ENCODE measurements at regions not wholly inside any gene's neighbourhood (a gene's known extent, or its start where the extent isn't known, plus 50 kb on each side); places are given as distances from the start of the nearest gene placed in this dataset.
"Not testable (repeated sequence)": the region's sequence is repeated elsewhere in the genome, so short reads cannot be mapped to it uniquely, and the experiment has no call there.

DNA sequence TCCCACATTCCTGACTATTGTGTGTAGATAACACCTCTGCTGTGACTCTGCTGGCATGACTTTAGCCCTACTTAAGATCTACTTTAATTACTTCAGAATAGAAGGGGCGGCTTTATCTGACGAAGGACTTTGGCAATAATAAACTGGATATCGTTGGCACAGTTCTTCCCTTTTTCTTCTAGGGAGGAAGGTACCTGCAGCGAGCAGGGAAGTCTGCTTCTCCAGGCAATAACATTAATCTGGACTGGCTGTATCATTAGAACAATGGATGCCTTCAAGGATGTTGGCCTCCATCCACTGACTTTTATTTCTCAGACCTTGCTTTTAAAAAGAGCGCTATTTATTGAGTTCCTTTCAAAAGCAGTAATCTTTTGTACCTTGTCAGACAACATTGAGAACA is 172.6 kb upstream of the THSD7A start:
- no peak for DNase-seq (ENCODE audit: low spot score)

DNA sequence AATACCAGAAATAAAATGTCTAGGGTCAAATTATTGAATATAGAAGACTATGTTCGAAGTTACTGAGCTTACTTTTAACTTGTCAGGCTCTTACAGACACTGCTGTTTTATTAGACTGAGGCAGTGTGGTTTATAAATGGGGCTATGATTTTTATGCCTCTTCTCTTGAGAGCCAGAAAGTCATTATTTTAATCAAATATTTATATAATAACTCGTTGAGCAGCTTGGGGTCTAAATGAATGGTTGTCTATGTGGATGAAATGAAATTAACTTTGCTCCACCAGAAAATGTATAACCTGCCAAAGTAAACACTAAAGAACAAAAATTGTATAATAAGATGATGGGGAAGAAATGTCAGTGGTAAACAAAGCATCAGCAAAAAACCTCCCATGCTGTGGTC is 175.6 kb upstream of the THSD7A start:
- DNase-seq (ENCODE audit: low spot score), result no peak

DNA sequence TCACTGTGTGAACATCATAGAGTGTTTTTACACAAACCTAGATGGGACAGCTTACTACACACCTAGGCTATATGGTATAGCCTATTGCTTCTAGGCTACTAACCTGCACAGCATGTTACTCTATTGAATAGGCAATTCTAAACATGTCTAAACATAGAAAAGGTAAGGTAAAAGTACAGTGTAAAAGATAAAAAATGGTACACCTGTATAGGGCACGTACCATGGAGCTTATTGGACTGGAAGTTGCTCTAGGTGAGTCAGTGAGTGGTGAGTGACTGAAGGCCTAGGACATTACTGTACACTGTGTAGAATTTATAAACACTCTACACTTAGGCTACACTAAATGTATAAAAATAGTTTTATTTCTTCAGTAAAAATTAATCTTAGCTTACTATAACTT is 182.0 kb upstream of the THSD7A start:
- DNase-seq (ENCODE audit: low spot score), result no peak

DNA sequence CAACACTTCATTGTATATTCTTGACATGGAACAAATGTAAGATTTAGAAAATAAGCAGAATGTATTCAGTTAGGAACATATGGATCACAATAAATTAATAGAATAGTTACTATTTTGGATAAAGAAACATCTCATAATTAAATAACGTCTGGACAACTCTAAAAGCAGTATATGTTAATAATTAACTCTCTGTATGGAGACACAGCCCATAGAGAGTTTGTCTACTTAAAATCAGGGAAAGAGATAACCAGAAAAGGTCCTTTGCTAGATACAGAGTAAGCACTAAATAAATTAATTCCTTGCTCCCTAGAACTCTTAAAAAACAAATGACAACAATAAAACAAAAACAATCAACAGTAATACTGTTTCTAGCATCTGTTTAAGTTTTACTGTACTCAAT is 184.4 kb upstream of the THSD7A start:
- no peak for DNase-seq (ENCODE audit: low spot score)

DNA sequence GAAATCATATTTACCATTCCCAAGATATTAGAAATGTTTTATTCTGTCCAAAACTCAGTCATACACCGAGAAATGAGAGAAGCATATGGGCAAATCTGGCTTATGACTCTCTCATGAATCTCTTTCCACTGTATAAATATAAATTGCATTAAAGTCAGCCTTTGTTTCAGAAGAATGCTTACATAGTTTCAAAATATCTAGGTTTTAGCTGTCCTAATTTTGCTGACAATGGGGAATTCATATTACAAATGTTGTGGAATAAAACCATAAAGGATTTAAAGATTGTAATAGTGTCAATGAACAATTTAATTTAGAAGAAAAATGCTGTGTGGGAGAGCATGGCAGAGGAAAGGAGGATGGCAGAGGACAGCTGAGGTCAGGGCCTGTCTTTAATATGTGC is 185.0 kb upstream of the THSD7A start:
- no peak for DNase-seq (ENCODE audit: low spot score)

DNA sequence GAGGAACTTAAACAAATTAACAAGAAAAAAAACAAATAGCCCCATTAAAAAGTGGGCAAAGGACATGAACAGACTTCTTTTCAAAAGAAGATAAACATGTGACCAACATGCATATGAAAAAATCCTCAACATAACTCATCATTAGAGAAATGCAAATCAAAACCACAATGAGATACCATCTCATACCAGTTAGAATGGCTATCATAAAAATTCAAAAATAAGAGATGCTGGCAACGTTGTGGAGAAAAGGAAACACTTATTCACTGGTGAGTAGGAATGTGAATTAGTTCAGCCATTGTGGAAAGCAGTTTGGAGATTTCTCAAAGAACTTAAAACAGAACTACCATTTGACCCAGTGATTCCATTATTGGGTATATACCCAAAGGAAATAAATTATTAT is 189.1 kb upstream of the TMEM106B start:
- DNase-seq (ENCODE audit: low spot score), result not testable (repeated sequence)

DNA sequence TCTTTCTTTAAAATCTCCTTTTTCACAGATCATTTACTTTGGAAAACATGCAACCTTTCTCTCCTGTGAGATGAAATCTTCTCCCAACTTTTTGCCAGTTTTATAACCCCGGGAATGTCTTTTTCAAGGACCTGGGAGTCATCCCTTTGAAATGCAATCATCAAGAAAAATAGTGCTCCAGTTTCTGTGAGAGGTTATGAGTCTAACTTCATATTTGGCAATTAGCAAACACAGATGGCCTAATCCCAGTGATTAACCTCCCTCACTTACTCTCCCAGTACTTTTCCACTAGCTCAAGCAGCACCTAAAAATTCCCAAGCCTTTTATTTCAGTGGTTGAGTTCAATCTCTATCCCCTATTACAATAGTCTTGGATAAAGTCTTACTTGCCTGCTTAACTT is 185.8 kb upstream of the TMEM106B start:
- no peak for DNase-seq (ENCODE audit: low spot score)

DNA sequence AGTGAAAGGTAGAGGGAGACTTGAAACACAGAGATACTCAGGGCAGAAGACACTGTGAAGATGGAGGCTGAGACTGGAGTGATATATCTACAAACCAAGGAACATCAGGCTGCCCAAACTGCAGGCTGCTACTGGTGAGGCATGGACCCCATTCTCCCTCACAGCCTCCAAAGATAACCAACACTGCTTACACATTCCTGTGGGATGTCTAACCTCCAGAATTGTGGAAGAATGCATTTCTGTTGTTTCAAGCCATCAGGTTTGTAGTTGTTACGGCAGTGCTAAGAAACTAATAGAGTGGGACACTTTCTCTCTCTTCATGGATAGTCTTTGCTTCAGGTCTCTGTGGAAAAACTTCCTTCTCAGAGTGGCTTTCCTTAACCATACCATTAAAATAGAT is 182.6 kb upstream of the TMEM106B start:
- no peak for DNase-seq (ENCODE audit: low spot score)

DNA sequence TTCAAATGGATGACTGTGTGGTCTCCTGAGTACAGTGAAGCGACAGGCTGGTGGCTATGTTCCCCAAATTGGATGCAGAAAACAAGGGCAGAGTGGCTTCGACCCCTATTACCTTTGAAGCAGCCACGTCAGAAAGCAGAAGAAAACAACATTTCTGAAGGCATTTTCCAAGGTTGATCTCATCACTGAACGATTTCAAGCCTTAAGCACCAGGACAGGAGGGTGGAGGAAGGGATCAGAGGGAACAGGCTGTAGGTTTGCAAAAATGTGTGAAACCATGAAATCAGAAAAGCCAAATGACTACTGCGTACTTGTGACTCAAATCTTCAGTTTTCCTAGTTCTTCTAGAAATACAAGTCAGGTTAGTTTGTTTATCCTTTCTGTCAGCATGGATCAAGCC is 181.0 kb upstream of the TMEM106B start:
- no peak for DNase-seq (ENCODE audit: low spot score)

DNA sequence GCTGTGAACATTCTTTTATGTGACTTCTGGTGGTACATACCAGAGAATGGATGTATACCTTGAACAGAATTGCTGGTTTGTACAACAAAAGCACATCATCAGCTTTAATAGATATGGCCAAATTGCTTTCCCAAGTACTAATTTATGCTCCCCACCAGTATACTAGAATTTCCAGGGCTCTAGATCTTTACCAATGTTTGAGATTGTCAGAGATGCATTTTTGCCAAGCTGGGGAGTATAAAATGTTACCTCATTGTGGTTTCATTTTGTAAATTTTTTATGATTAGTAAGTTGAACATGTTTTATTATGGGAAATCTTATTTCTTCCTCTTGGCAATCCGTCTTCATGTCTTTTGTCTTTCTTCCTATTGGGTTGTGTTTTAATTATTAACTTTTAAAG is 179.9 kb upstream of the TMEM106B start:
- no peak for DNase-seq (ENCODE audit: low spot score)

DNA sequence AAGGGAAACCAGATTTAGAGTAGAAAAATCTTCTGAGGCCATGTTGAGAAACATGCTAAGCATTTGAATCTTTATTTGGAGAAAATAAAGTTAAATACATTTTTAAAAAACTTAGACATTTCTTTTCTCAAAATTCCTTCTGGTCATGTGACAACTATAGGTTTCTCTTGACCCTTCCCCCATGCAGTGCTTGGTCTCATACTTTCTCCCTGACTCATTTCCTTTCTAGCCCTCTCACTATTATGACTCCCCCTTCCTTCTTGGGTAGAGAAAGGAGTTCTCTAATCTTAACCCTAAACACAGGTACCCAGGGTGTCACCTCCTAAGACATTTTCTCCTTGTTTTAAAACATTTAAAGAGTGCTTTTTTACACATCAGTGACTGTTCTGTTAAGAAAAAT is 179.5 kb upstream of the TMEM106B start:
- DNase-seq (ENCODE audit: low spot score), result no peak

DNA sequence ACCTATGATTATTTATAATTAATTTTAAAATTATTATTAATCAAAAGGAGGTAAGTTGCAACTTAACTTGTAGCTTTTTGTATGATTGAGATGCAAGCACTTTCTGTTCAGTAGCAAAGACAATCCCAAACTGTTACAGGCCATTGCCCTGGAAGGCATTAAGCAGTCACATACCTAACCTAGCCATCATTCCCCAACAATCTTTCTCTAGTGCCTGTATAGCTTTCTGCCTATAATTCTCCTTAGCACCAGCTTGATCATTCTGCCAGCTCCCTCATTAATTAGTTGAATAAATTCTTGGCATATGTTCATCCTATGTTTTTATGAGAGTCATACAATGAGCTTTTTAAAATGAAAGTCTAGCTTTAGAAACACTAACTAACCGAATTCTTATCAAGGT is 178.9 kb upstream of the TMEM106B start:
- DNase-seq (ENCODE audit: low spot score), result no peak

DNA sequence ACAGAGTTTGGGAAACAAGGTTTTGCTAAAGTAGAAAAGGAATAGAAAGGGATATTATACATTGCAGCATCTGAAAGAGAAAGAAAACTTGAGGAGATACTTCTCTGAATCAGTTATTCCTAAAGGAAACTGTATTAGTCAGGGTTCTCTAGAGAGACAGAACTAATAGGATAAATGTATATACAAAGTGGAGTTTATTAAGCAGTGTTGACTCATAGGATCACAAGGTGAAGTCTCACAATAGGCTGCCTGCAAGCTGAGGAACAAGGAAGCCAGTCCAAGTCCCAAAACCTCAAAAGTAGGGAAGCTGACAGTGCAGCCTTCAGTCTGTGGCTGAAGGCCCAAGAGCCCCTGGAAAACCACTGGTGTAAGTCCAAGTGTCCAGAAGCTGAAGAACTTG is 167.6 kb upstream of the TMEM106B start:
- DNase-seq (ENCODE audit: low spot score), result not testable (repeated sequence)

DNA sequence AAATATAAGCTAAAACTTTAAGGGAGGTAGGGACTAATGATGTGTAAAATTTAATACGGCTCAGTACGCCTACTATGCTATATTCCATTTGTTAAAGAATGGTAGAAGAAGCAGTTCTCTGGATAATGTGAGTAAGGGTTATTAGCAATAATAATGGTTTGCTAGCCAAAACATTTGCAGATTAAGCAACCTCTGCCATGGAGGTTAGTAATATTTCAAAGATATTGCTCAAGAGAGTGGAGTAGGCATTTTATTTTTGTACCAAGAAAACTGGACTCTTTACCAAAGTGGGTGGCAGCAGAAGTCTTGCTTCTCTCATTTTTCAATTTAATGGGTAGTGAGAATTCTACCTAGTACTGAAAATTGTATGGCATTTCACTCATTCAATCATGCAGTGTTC is 158.9 kb upstream of the TMEM106B start:
- DNase-seq (ENCODE audit: low spot score), result no peak

DNA sequence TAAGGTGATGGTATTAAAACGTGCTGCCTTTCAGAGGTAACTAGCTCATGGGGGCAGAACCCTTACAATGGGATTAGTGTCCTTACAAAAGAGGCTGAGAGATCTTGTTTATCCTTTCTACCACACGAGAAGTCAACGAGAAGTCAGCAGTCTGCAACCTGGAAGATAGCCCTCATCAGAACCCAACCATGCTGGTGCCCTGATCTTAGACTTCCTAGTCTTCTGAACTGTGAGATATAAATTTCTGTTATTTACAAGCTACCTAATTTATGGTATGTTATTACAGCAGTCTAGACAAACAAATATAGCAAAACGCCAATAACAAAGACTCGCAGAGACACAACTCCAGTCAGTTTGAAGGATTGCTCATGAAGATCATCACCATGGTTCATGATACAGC is 157.5 kb upstream of the TMEM106B start:
- no peak for DNase-seq (ENCODE audit: low spot score)

DNA sequence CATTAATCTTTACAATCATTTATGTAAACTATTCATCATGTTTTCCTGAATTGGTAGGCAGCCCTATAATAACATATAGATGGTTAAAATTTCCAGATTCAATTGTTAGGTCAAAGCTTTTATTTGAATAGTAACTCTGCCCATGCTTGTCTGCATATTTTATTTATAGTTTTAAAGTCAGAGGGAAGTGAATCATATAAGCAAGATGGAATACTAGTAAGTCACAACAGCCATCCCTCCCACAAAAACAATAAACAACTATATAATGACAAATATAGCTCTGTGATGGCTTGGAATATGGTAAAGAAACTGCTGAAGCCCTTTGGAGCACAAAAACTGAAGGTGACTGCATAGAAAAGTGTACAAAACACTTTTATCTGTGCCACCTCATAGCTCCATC is 156.3 kb upstream of the TMEM106B start:
- DNase-seq (ENCODE audit: low spot score), result no peak

DNA sequence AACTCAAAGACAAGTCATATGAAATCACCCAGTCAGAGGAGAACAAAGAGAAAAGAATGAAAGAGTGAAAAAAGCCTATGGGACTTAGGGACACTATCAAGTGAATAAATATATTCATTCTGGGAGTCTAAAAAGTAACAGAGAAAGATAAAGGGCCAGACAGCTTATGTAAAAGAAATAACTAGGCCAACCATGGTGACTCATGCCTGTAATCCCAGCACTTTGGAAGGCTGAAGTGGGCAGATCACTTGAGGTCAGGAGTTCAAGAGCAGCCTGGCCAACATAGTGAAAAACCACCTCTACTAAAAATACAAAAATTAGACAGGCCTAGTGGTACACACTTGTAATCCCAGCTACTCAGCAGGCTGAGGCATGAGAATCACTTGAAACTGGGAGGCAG is 154.7 kb upstream of the TMEM106B start:
- no peak for DNase-seq (ENCODE audit: low spot score)

DNA sequence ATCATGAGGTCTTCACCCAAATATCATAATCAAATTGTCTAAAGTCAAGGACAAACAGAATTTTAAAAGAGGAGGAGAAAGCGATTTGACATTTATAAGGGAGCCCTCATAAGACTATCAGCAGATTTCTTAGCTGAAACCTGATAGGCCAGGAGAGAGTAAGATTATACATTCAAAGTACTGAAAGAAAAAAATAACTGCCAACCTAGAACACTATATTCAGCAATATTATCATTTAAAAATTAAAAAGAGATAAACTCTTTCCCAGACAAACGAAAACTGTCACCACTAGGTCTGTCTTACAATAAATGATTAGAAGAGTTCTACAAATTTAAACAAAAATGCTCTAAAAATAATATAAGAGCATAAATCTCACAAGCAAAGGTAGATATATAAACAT is 154.1 kb upstream of the TMEM106B start:
- no peak for DNase-seq (ENCODE audit: low spot score)

DNA sequence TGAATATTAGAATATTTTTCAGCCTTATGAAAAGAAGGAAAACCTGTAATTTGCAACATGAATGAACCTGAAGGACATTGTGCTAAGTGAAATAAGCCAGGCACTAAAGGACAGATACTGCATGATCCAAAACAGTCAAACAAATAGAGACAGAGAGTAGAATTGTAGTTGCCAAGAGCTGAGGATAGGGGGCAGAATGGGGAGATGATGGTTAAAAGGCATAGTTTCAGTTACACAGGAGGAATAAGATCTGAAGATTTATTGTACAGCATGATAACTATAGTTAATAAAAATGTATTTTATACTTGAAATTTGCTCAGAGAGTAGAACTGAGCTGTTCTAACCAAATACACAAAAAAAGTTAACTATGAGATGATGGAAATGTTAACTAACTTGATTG is 149.0 kb upstream of the TMEM106B start:
- no peak for DNase-seq (ENCODE audit: low spot score)

DNA sequence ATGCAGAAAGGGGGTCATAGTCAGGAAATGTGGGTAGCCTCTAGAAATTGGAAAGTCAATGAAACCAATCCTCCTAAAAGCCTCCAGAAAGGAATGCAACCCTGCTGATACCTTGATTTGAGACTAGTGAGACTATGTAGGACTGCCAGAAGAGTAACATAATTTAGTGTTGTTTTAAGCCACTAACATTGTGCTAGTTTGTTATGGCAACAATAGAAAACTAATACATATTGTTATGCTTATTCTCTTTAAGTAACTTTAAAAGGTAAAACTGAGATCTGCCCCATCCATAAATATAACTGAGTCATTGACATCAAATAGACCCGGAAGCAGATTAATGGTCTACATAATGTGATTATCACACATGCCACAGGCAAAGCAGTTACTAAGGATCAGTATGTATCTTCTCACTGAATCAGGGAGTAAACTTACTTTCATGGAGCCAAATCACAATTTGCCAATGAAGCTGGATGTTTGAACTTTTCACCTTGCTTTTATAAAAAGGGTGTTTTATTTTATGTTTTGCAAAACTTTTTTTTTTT is 146.4 kb upstream of the TMEM106B start:
- no peak for DNase-seq (ENCODE audit: low spot score)

DNA sequence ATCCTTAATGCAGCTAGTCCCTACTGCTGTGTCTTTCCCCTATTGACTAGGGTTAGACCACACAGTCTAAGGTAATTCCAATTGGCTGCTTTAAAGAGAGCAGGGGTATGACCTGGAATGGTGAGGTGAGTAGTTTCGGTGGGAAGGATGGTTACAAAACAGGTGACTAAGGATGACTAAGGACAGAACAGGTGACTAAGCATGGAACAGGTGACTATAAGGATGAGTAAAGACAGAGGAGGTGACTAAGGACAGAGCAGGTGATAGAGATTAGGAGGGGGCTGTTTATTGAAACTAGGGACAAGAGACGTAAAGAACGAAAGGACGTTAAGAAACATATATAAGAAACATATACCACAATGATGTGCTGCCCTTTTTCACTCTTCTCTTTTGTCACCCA is 145.1 kb upstream of the TMEM106B start:
- DNase-seq (ENCODE audit: low spot score), result no peak

DNA sequence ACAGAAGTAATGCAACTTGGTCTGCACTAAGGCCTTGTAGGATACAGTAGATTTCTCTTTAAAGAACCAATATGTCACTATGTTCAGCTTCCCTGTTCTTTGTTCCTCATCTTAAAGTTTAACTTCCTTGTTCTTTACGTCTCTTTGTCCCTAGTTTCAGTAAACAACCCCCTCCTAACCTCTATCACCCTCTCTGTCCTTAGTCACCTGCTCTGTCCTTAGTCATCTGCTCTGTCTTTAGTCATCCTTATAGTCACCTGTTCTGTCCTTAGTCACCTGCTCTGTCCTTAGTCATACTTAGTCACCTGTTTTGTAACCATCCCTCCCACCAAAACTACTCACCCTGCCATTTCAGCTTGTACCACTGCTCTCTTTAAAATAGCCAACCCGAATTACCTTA is 144.6 kb upstream of the TMEM106B start:
- DNase-seq (ENCODE audit: low spot score), result no peak

DNA sequence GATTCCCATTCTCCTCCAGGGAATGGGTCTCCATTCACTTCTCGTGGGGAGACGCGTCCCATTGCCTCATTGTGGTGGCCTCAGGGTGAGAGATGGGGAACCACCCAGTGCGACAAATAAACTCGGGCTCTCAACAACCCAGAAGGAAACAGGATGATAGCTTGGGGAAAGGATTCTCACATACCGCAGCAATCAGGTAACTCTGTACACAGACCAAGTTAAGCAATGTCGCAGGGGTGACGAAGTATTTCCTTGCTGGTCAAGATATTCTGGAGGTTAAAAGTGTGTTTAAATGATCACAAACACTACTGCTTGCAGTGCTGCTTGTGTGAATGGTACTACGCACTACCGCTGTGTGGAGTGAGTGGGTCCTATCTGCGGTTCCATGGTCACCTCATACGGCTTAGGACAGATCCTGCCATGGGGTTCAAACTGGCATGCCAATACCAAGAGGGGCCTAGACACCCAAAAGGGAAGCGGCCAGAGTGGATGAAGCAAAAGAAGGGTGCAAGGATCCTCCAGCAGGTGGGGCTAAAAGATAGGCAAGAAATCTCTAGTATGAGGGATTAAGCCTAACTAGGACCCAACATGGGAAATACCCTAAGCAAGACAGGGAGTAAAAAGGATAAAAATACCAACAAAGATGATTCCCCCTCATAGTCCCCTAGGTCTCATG is 143.8 kb upstream of the TMEM106B start:
- peak; percentile 35 for DNase-seq (ENCODE audit: low spot score)

DNA sequence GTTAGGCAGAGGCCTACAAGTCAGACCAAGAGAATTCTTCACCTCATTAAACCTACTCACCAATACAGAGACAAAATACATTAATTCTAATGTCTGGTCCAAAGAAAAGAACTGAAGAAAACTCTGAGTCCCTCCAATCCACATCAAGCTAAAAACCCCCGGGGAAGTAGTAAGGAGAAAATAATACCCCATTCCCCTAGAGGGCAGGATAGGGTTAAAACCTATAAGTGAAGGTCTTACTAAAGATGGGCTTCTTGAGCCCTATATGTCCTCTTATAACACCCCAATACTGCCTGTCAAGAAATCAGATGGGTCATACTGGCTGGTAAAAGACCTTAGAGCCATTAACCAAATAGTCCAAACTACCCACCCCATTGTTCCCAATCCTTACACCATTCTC is 141.3 kb upstream of the TMEM106B start:
- DNase-seq (ENCODE audit: low spot score), result no peak

DNA sequence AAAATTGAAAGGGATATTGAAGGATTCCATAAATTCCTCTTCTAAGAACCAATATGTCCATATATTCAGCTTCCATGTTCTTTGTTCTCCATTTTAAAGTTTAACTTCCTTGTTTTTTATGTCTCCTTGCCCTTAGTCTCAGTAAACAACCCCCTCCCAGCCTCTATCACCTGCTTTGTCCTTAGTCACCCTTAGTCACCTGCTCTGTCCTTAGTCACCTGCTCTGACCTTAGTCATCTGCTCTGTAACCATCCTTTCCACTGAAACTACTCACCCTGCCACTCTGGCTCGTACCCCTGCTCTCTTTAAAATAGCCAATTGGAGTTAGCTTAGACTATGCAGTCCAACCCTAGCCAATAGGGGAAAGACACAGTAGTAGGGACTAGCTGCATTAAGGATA is 136.2 kb upstream of the TMEM106B start:
- no peak for DNase-seq (ENCODE audit: low spot score)

Data from globus pallidus (tissue), 1 donor.